ENCODE measurements at regions not wholly inside any gene's neighbourhood (a gene's known extent, or its start where the extent isn't known, plus 50 kb on each side); places are given as distances from the start of the nearest gene placed in this dataset.
A peak's percentile ranks its signal among the peaks of the same experiment; 100 is the strongest.
"Not testable (repeated sequence)": the region's sequence is repeated elsewhere in the genome, so short reads cannot be mapped to it uniquely, and the experiment has no call there.

DNA sequence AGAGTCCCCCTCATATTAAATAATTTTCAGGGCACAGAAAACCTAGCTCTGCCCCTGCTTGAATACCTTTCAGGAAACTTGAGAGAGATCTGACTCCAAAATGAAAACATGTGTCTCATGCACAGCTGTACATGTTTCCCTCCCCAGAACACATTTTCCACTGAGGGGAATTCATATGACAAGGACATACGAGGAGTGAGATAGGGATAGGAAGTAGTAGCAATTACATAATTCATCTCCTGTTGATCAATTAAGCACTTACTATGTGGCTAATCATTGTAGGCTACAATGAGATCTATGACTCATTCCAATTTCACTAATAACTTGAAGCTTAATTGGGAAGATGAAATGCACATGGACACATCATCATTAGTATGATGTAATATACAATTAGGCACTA, 302.1 kb downstream of the PCDH11X start:
- not testable (repeated sequence) for H3K9me2 ChIP-seq (ENCODE audit: insufficient read depth); H3K79me2 ChIP-seq (replicated peaks; ENCODE audit: insufficient read depth); DNase-seq (ENCODE audit: low spot score); H3K27me3 ChIP-seq (ENCODE audit: insufficient read depth); H3F3A ChIP-seq (replicated peaks; ENCODE audit: low read depth); H3K27ac Mint-ChIP-seq; H3K9me3 Mint-ChIP-seq; H3K36me3 ChIP-seq (ENCODE audit: insufficient read depth); H3K4me3 ChIP-seq; H3K4me1 ChIP-seq (ENCODE audit: insufficient read depth); H3K36me3 Mint-ChIP-seq (ENCODE audit: low read depth); H3K27ac ChIP-seq (ENCODE audit: low read depth); ATAC-seq; H3K27me3 Mint-ChIP-seq (ENCODE audit: insufficient read depth, low read depth, poor library complexity); H2AFZ ChIP-seq; H4K20me1 ChIP-seq (replicated peaks; ENCODE audit: insufficient read depth); H3K4me1 Mint-ChIP-seq; H3K4me3 Mint-ChIP-seq; H3K4me2 ChIP-seq

DNA sequence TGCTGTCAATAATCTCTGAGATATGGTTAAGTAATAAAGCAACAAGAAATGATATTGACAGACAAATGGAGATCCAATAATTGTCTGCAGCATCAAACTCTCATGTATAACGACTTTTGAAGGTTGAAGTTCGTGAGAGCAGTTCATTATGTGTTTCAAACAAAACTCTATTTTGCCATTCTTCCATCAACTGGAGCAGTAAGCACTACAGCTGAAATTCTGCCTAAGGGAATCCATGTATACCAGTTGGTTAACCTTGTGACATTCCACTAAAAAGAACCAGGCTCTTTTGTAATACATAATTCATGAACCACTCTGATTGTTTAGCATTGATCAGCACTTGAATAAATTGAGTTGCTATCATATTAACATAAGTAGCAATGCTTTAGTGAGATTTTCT, 311.6 kb downstream of the PCDH11X start:
- not testable (repeated sequence) for H3K27me3 Mint-ChIP-seq (ENCODE audit: insufficient read depth, low read depth, poor library complexity); H3K79me2 ChIP-seq (replicated peaks; ENCODE audit: insufficient read depth)
- peak overlapping the region; percentile 12 for H3K4me2 ChIP-seq

DNA sequence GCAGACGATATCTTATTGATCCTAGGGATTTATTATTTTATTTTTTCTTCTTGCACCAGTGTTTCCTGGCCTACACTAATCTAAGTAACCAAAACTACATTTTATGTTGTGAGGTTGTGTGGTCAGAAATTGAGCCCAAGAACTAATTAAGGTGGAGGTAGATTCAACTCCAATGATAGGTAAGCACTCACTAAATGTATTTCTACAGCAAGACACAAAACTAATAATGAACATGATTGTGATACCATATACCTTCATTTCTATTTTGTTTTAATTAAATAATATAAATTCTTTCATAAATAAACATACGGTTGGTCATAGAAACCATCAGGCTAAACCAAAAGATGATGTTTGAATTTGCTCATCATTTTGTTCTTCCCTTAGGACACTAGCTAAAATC, 319.0 kb downstream of the PCDH11X start:
- Mint-ChIP-seq H3K27me3 (ENCODE audit: insufficient read depth, low read depth, poor library complexity) (peaks cover 30% of the 10 kb centered on the region), H3K9me3 (peaks cover 20% of the 10 kb centered on the region), H3K36me3 (ENCODE audit: low read depth) (peaks cover 36% of the 10 kb centered on the region), H3K4me1 (peaks cover 12% of the 10 kb centered on the region; the same call in 2 of the 3 replicates)
- not testable (repeated sequence) for H3K27ac ChIP-seq (ENCODE audit: low read depth); H3K9me2 ChIP-seq (ENCODE audit: insufficient read depth); H3K4me3 Mint-ChIP-seq; H2AFZ ChIP-seq; H3K27me3 ChIP-seq (ENCODE audit: insufficient read depth); DNase-seq (ENCODE audit: low spot score); H4K20me1 ChIP-seq (replicated peaks; ENCODE audit: insufficient read depth); H3K4me3 ChIP-seq; H3K4me1 ChIP-seq (ENCODE audit: insufficient read depth); H3K4me2 ChIP-seq; H3K27ac Mint-ChIP-seq
- ATAC-seq, result peak; percentile 18; the same call in 2 of the 3 replicates
- Histone ChIP-seq H3K36me3 (ENCODE audit: insufficient read depth) (peaks cover 11% of the 10 kb centered on the region; the same call in 1 of the 2 replicates), H3F3A (replicated peaks; ENCODE audit: low read depth) (peaks cover 14% of the 10 kb centered on the region), H3K79me2 (replicated peaks; ENCODE audit: insufficient read depth) (peaks cover 15% of the 10 kb centered on the region)

More for the DNA sequence above, 311.6 kb downstream of the PCDH11X start:
- not testable (repeated sequence) for H3K9me3 Mint-ChIP-seq; H3K27ac ChIP-seq (ENCODE audit: low read depth); H4K20me1 ChIP-seq (replicated peaks; ENCODE audit: insufficient read depth); H3K36me3 ChIP-seq (ENCODE audit: insufficient read depth); H3K4me3 Mint-ChIP-seq; H2AFZ ChIP-seq; ATAC-seq; DNase-seq (ENCODE audit: low spot score); H3F3A ChIP-seq (replicated peaks; ENCODE audit: low read depth); H3K4me3 ChIP-seq; H3K9me2 ChIP-seq (ENCODE audit: insufficient read depth); H3K27me3 ChIP-seq (ENCODE audit: insufficient read depth); H3K27ac Mint-ChIP-seq; H3K36me3 Mint-ChIP-seq (ENCODE audit: low read depth)
- H3K4me1 Mint-ChIP-seq, result peaks cover 13% of the 10 kb centered on the region
- H3K4me1 ChIP-seq (ENCODE audit: insufficient read depth), result peaks cover 16% of the 10 kb centered on the region

DNA sequence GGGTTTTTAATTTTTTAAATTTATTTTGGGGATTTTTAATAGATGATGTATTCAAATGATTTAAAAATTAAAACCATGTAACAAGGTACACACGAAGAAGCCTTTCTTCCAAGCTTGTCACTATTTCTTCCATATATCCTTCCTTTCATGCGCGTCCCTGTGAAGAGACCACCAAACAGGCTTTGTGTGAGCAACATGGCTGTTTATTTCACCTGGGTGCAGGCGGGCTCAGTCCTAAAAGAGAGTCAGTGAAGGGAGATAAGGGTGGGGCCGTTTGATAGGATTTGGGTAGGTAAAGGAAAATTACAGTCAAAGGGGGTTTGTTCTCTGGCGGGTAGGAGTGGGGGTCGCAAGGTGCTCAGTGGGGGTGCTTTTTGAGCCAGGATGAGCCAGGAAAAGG, 320.9 kb downstream of the PCDH11X start:
- H3K9me3 Mint-ChIP-seq, result peaks cover 37% of the 10 kb centered on the region
- not testable (repeated sequence) for H4K20me1 ChIP-seq (replicated peaks; ENCODE audit: insufficient read depth); H3K4me3 ChIP-seq; H3K4me2 ChIP-seq; H3K4me1 ChIP-seq (ENCODE audit: insufficient read depth); H3K9me2 ChIP-seq (ENCODE audit: insufficient read depth); DNase-seq (ENCODE audit: low spot score); ATAC-seq; H2AFZ ChIP-seq; H3K27me3 ChIP-seq (ENCODE audit: insufficient read depth)
- peak; percentile 46; the same call in 1 of the 2 replicates for TF ChIP-seq POLR2AphosphoS5 (IDR thresholded peaks at IDR 0.05; ENCODE audit: low read depth)
- peak overlapping the region; percentile 96 for H3K27ac ChIP-seq (ENCODE audit: low read depth)
- H3K36me3 ChIP-seq (ENCODE audit: insufficient read depth), result peaks cover 25% of the 10 kb centered on the region; the same call in 1 of the 2 replicates
- peak overlapping the region; percentile 99 for H3K27ac Mint-ChIP-seq
- H3K4me1 Mint-ChIP-seq, result peaks cover 12% of the 10 kb centered on the region; the same call in 2 of the 3 replicates
- peaks cover 20% of the 10 kb centered on the region for H3F3A ChIP-seq (replicated peaks; ENCODE audit: low read depth)
- peaks cover 49% of the 10 kb centered on the region for H3K27me3 Mint-ChIP-seq (ENCODE audit: insufficient read depth, low read depth, poor library complexity)
- H3K4me3 Mint-ChIP-seq, result peak overlapping the region; percentile 93
- H3K36me3 Mint-ChIP-seq (ENCODE audit: low read depth), result peaks cover 55% of the 10 kb centered on the region
- H3K79me2 ChIP-seq (replicated peaks; ENCODE audit: insufficient read depth), result peaks cover 34% of the 10 kb centered on the region

DNA sequence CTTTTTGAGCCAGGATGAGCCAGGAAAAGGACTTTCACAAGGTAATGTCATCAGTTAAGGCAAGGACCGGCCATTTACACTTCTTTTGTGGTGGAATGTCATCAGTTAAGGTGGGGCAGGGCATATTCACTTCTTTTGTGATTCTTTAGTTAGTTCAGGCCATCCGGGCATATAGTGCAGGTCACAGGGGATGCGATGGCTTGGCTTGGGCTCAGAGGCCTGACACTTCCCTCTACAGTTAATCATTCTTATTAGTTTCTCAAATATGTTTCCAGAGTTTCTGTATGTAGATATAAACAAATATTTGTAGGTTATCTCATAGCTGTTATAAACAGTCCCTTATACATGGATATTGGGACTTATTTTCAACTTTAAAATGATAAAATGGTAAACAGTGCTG, 326.5 kb downstream of the PCDH11X start:
- not testable (repeated sequence) for H4K20me1 ChIP-seq (replicated peaks; ENCODE audit: insufficient read depth); H2AFZ ChIP-seq; H3K27me3 ChIP-seq (ENCODE audit: insufficient read depth); ATAC-seq; H3K9me2 ChIP-seq (ENCODE audit: insufficient read depth); H3K27ac Mint-ChIP-seq
- Mint-ChIP-seq H3K4me1 (peaks cover 21% of the 10 kb centered on the region), H3K4me3 (peak overlapping the region; percentile 93), H3K36me3 (ENCODE audit: low read depth) (peaks cover 47% of the 10 kb centered on the region), H3K27me3 (ENCODE audit: insufficient read depth, low read depth, poor library complexity) (peaks cover 41% of the 10 kb centered on the region), H3K9me3 (peaks cover 34% of the 10 kb centered on the region)
- Histone ChIP-seq H3K4me2 (peak overlapping the region; percentile 71; the same call in 1 of the 2 replicates), H3K4me3 (peak overlapping the region; percentile 16), H3K36me3 (ENCODE audit: insufficient read depth) (peaks cover 25% of the 10 kb centered on the region; the same call in 1 of the 2 replicates), H3K27ac (ENCODE audit: low read depth) (peak overlapping the region; percentile 93), H3F3A (replicated peaks; ENCODE audit: low read depth) (peaks cover 20% of the 10 kb centered on the region), H3K79me2 (replicated peaks; ENCODE audit: insufficient read depth) (peaks cover 50% of the 10 kb centered on the region), H3K4me1 (ENCODE audit: insufficient read depth) (peaks cover 21% of the 10 kb centered on the region)
- DNase-seq (ENCODE audit: low spot score), result peak; percentile 42

DNA sequence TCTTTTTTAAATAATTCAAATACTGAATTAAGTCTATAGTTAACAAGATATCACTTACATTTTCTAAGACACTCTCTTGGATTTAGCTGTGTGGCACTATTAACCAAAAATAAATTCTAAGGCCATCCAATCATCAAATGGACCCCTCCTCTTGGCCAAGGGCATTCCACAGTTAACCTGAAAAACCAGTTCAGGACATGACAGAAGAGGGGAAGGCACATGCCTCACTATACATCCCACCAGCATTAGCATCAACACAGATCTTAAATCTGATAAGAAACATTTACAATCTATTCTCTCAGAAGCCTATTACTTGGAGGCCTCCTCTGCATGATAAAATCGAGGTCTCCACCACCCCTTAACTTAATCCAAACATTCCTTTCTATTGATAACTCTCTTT, 327.5 kb downstream of the PCDH11X start:
- not testable (repeated sequence) for H3K27me3 ChIP-seq (ENCODE audit: insufficient read depth); H4K20me1 ChIP-seq (replicated peaks; ENCODE audit: insufficient read depth); H3K9me2 ChIP-seq (ENCODE audit: insufficient read depth); DNase-seq (ENCODE audit: low spot score); H3K4me3 ChIP-seq; H2AFZ ChIP-seq
- peaks cover 21% of the 10 kb centered on the region for H3K4me1 ChIP-seq (ENCODE audit: insufficient read depth)
- Mint-ChIP-seq H3K4me1 (peaks cover 17% of the 10 kb centered on the region), H3K4me3 (peak overlapping the region; percentile 38; the same call in 2 of the 3 replicates), H3K27me3 (ENCODE audit: insufficient read depth, low read depth, poor library complexity) (peaks cover 36% of the 10 kb centered on the region), H3K9me3 (peaks cover 30% of the 10 kb centered on the region), H3K36me3 (ENCODE audit: low read depth) (peaks cover 37% of the 10 kb centered on the region), H3K27ac (peak overlapping the region; percentile 87; the same call in 1 of the 2 replicates)
- peak; percentile 73 for ATAC-seq
- H3K79me2 ChIP-seq (replicated peaks; ENCODE audit: insufficient read depth), result peaks cover 50% of the 10 kb centered on the region
- H3F3A ChIP-seq (replicated peaks; ENCODE audit: low read depth), result peaks cover 16% of the 10 kb centered on the region
- H3K27ac ChIP-seq (ENCODE audit: low read depth), result peak overlapping the region; percentile 93
- H3K36me3 ChIP-seq (ENCODE audit: insufficient read depth), result peaks cover 19% of the 10 kb centered on the region; the same call in 1 of the 2 replicates
- peak overlapping the region; percentile 71 for H3K4me2 ChIP-seq
